CD4-positive, alpha-beta T cell treated with Interleukin-4 for 4 hours (primary cell): ENCODE measurements at regions not wholly inside any gene's neighbourhood (a gene's known extent, or its start where the extent isn't known, plus 50 kb on each side); places are given as distances from the start of the nearest gene placed in this dataset.
"Not testable (repeated sequence)": the region's sequence is repeated elsewhere in the genome, so short reads cannot be mapped to it uniquely, and the experiment has no call there.

Source experiments
- DNase-seq: peaks from one replicate; pipeline ENCODE4 v3.0.0-alpha.2; 2020

GRCh38 chr13:50464349-50465251, 378.9 kb downstream of the DLEU7 start:
- DNase-seq, result no peak

GRCh38 chr13:50466456-50466855, 377.0 kb downstream of the DLEU7 start:
- no peak for DNase-seq

- no peak for DNase-seq
These were observed 376.1 kb downstream of the DLEU7 start for GRCh38 chr13:50467156-50468110.

GRCh38 chr13:50468849-50469669, 374.4 kb downstream of the DLEU7 start:
- no peak for DNase-seq

- not testable (repeated sequence) for DNase-seq
These were observed 370.4 kb downstream of the DLEU7 start for GRCh38 chr13:50473050-50473449.

- DNase-seq, result no peak
These were observed 369.3 kb downstream of the DLEU7 start for GRCh38 chr13:50474088-50474662.

- no peak for DNase-seq
These were observed 366.8 kb downstream of the DLEU7 start for GRCh38 chr13:50476577-50477285.

GRCh38 chr13:50481936-50482335, 361.6 kb downstream of the DLEU7 start:
- no peak for DNase-seq

GRCh38 chr13:50483416-50483815, 360.1 kb downstream of the DLEU7 start:
- DNase-seq, result no peak

- no peak for DNase-seq
These were observed 358.9 kb downstream of the DLEU7 start for GRCh38 chr13:50484472-50485113.

GRCh38 chr13:50485979-50486935, 357.2 kb downstream of the DLEU7 start:
- no peak for DNase-seq

GRCh38 chr13:50493683-50494082, 349.8 kb downstream of the DLEU7 start:
- DNase-seq, result no peak

GRCh38 chr13:50494138-50494537, 349.4 kb downstream of the DLEU7 start:
- DNase-seq, result no peak

- DNase-seq, result not testable (repeated sequence)
These were observed 340.3 kb downstream of the DLEU7 start for GRCh38 chr13:50503212-50503611.

- DNase-seq, result no peak
These were observed 334.3 kb downstream of the DLEU7 start for GRCh38 chr13:50509167-50509566.

- no peak for DNase-seq
These were observed 333.6 kb downstream of the DLEU7 start for GRCh38 chr13:50509771-50510441.

GRCh38 chr13:50510885-50511545, 332.5 kb downstream of the DLEU7 start:
- not testable (repeated sequence) for DNase-seq

GRCh38 chr13:50511877-50512341, 331.6 kb downstream of the DLEU7 start:
- peak; percentile 27 for DNase-seq
